H9 (cell line): ENCODE measurements at regions not wholly inside any gene's neighbourhood (a gene's known extent, or its start where the extent isn't known, plus 50 kb on each side); places are given as distances from the start of the nearest gene placed in this dataset.

ENCODE experiments used
- DNase-seq: peaks from one replicate; pipeline ENCODE4 v3.0.0-alpha.2; 2017
- H2AFZ ChIP-seq: one replicate; pipeline ENCODE4 v1.6.1; 2013; ENCODE audit warnings: mild to moderate bottlenecking, low read length, control low read depth, moderate library complexity
- H2AK5ac ChIP-seq: 2 replicates; pipeline ENCODE4 v1.6.1; 2013; ENCODE audit warnings: low read length, control low read depth, mixed read lengths; ENCODE audit not compliant: insufficient read length
- H2BK120ac ChIP-seq: one replicate; pipeline ENCODE4 v1.6.1; 2013; ENCODE audit warnings: low read depth, mild to moderate bottlenecking, low read length, control low read depth, inconsistent platforms; ENCODE audit not compliant: poor library complexity, severe bottlenecking
- H2BK12ac ChIP-seq: 2 replicates; pipeline ENCODE4 v1.6.1; 2013; ENCODE audit warnings: low read length, control low read depth, mixed read lengths, low read depth; ENCODE audit not compliant: insufficient read length
- H2BK15ac ChIP-seq: 2 replicates; pipeline ENCODE4 v1.6.1; 2013; ENCODE audit warnings: low read depth, low read length, control low read depth
- H2BK20ac ChIP-seq: one replicate; pipeline ENCODE4 v1.6.1; 2013; ENCODE audit warnings: low read depth, mild to moderate bottlenecking, low read length, control low read depth, inconsistent platforms; ENCODE audit not compliant: poor library complexity, severe bottlenecking
- H2BK5ac ChIP-seq: 2 replicates; pipeline ENCODE4 v1.6.1; 2013; ENCODE audit warnings: low read length, control low read depth, mixed read lengths; ENCODE audit not compliant: insufficient read length
- H3K14ac ChIP-seq: 2 replicates; pipeline ENCODE4 v1.6.1; 2013; ENCODE audit warnings: low read length, control low read depth; ENCODE audit not compliant: insufficient read depth
- H3K18ac ChIP-seq: 2 replicates; pipeline ENCODE4 v1.6.1; 2013; ENCODE audit warnings: low read depth, mild to moderate bottlenecking, mixed read lengths, low read length, control low read depth; ENCODE audit not compliant: insufficient read length
- H3K23ac ChIP-seq: 2 replicates; pipeline ENCODE4 v1.6.1; 2013; ENCODE audit warnings: low read length, control low read depth, mixed read lengths, low read depth; ENCODE audit not compliant: insufficient read length
- H3K23me2 ChIP-seq: 2 replicates; pipeline ENCODE4 v1.6.1; 2013; ENCODE audit warnings: low read depth, mild to moderate bottlenecking, mixed read lengths, low read length, control low read depth; ENCODE audit not compliant: insufficient read length, poor library complexity, severe bottlenecking
- H3K27ac ChIP-seq: 2 replicates; pipeline ENCODE4 v1.5.1; 2013; ENCODE audit warnings: low read length, control low read depth, mixed read lengths, low read depth; ENCODE audit not compliant: insufficient read length
- H3K27me3 ChIP-seq: 2 replicates; pipeline ENCODE4 v1.6.1; 2013; ENCODE audit warnings: low read length, control low read depth, inconsistent platforms; ENCODE audit not compliant: insufficient read depth
- H3K4ac ChIP-seq: 2 replicates; pipeline ENCODE4 v1.6.1; 2013; ENCODE audit warnings: low read depth, mild to moderate bottlenecking, control low read depth, inconsistent platforms, low read length, moderate library complexity
- H3K4me1 ChIP-seq: 2 replicates; pipeline ENCODE4 v1.6.1; 2013; ENCODE audit warnings: low read length, control low read depth, inconsistent platforms; ENCODE audit not compliant: insufficient read depth
- H3K4me2 ChIP-seq: 2 replicates; pipeline ENCODE4 v1.6.1; 2013; ENCODE audit warnings: low read length, control low read depth, mixed read lengths; ENCODE audit not compliant: insufficient read length, insufficient read depth
- H3K56ac ChIP-seq: 2 replicates; pipeline ENCODE4 v1.6.1; 2013; ENCODE audit warnings: low read depth, mild to moderate bottlenecking, mixed read lengths, low read length, control low read depth; ENCODE audit not compliant: insufficient read length
- H3K79me1 ChIP-seq: 2 replicates; pipeline ENCODE4 v1.6.1; 2013; ENCODE audit warnings: low read depth, mild to moderate bottlenecking, moderate library complexity, low read length, control low read depth, inconsistent platforms; ENCODE audit not compliant: insufficient read depth, poor library complexity, severe bottlenecking
- H3K79me2 ChIP-seq: 2 replicates; pipeline ENCODE4 v1.6.1; 2013; ENCODE audit warnings: low read length, control low read depth, inconsistent platforms; ENCODE audit not compliant: insufficient read depth
- H3K9ac ChIP-seq: 2 replicates; pipeline ENCODE4 v1.6.1; 2013; ENCODE audit warnings: low read length, control low read depth, mixed read lengths; ENCODE audit not compliant: insufficient read length; ENCODE audit errors: extremely low read depth
- H3K9me3 ChIP-seq: one replicate; pipeline ENCODE4 v1.6.1; 2013; ENCODE audit warnings: low read depth, low read length, inconsistent platforms; ENCODE audit not compliant: control insufficient read depth
- H3T11ph ChIP-seq: one replicate; pipeline ENCODE4 v1.6.1; 2013; ENCODE audit warnings: mild to moderate bottlenecking, low read length, control low read depth, inconsistent platforms
- H4K20me1 ChIP-seq: one replicate; pipeline ENCODE4 v1.6.1; 2013; ENCODE audit not compliant: control insufficient read depth, insufficient read length, insufficient read depth
- H4K5ac ChIP-seq: 2 replicates; pipeline ENCODE4 v1.6.1; 2013; ENCODE audit warnings: low read depth, mild to moderate bottlenecking, mixed read lengths, low read length, control low read depth; ENCODE audit not compliant: insufficient read length
- H4K8ac ChIP-seq: replicated peaks from 2 replicates; pipeline ENCODE4 v1.6.1; 2013; ENCODE audit warnings: low read length, control low read depth, mixed read lengths, low read depth; ENCODE audit not compliant: insufficient read length
- H4K91ac ChIP-seq: 2 replicates; pipeline ENCODE4 v1.6.1; 2013; ENCODE audit warnings: low read depth, mild to moderate bottlenecking, moderate library complexity, mixed read lengths, low read length, control low read depth; ENCODE audit not compliant: insufficient read length
- H3K27ac Mint-ChIP-seq, 3 experiments: 2 replicates in 2 of 3; 3 replicates in 1 of 3; pipeline ENCODE4 v1.8.0; 2020 to 2021; ENCODE audit warnings: mixed read lengths in 3 of 3, mild to moderate bottlenecking in 1 of 3, moderate library complexity in 1 of 3
- H3K27me3 Mint-ChIP-seq: 2 replicates; pipeline ENCODE4 v1.8.0; 2021; ENCODE audit warnings: low read depth, mild to moderate bottlenecking, moderate library complexity, mixed read lengths
- H3K36me3 Mint-ChIP-seq, 3 experiments: 2 replicates in 2 of 3; 3 replicates in 1 of 3; pipeline ENCODE4 v1.8.0; 2020 to 2021; ENCODE audit warnings: low read depth in 3 of 3, mixed read lengths in 3 of 3; ENCODE audit not compliant: insufficient read depth in 1 of 3
- H3K4me1 Mint-ChIP-seq, 2 experiments: 2 replicates each; pipeline ENCODE4 v1.8.0; 2020; ENCODE audit warnings: mixed read lengths in 2 of 2
- H3K4me3 Mint-ChIP-seq, 2 experiments: 2 replicates in 1 of 2; 3 replicates in 1 of 2; pipeline ENCODE4 v1.8.0; 2020 to 2021; ENCODE audit warnings: mild to moderate bottlenecking in 2 of 2, mixed read lengths in 2 of 2, moderate library complexity in 1 of 2
- H3K9me3 Mint-ChIP-seq, 2 experiments: 2 replicates in 1 of 2; 3 replicates in 1 of 2; pipeline ENCODE4 v1.8.0; 2020; ENCODE audit warnings: mild to moderate bottlenecking in 2 of 2, mixed read lengths in 2 of 2, moderate library complexity in 1 of 2
- CTCF ChIP-seq: fragments of 200-600 bp; sonication (generic); conservative IDR thresholded peaks from 3 replicates; pipeline ENCODE4 v1.8.0; 2021; ENCODE audit warnings: antibody characterized with exemption, mild to moderate bottlenecking
- WGBS: extraction: QIAGEN DNeasy Blood & Tissue Kit; methylation state at CpG from one replicate; pipeline ENCODE4 v1.1.7; 2013; ENCODE audit warnings: missing lambda C conversion rate, low lambda C conversion rate, mixed read lengths; ENCODE audit not compliant: insufficient read length; ENCODE audit errors: extremely low coverage; 5-methylcytosine and 5-hydroxymethylcytosine counted together

- H3K27me3 ChIP-seq = no peaks in the 10 kb centered on the region
- H4K20me1 ChIP-seq = no peaks in the 10 kb centered on the region
- H3K4me1 ChIP-seq = no peaks in the 10 kb centered on the region
- H2BK12ac ChIP-seq = no peak overlapping the region
- no peak overlapping the region for H2BK5ac ChIP-seq
- no peak overlapping the region for H4K5ac ChIP-seq
- no peak overlapping the region for H3K56ac ChIP-seq
- H4K8ac ChIP-seq = no peak overlapping the region
- H2BK120ac ChIP-seq = no peak overlapping the region
- no peak overlapping the region for H3K4me2 ChIP-seq
- H3K4me1 Mint-ChIP-seq = no peaks in the 10 kb centered on the region
- no peak overlapping the region for H2AFZ ChIP-seq
- H3K18ac ChIP-seq = no peak overlapping the region
- no peak overlapping the region for H3K4me3 Mint-ChIP-seq
- peaks cover 80 to 92% of the 10 kb centered on the region in 2 experiments for H3K9me3 Mint-ChIP-seq
- DNase-seq = no peak
- peaks cover 0 to 29% (median 0%) of the 10 kb centered on the region in 3 experiments; a peak in 3 of 7 replicates for H3K36me3 Mint-ChIP-seq
- H3K9me3 ChIP-seq = peaks cover 9% of the 10 kb centered on the region
- no peak overlapping the region for H3K27ac Mint-ChIP-seq
- H3K23me2 ChIP-seq = no peaks in the 10 kb centered on the region
- no peak overlapping the region for H2BK20ac ChIP-seq
- H2BK15ac ChIP-seq = no peak overlapping the region
- no peaks in the 10 kb centered on the region for H3K79me1 ChIP-seq
- H3T11ph ChIP-seq = no peak overlapping the region
- H2AK5ac ChIP-seq = no peak overlapping the region
- H3K23ac ChIP-seq = no peak overlapping the region
- no peak overlapping the region for H3K9ac ChIP-seq
- H3K14ac ChIP-seq = no peak overlapping the region
- no CpG with 5 or more reads among the region's 5 CpGs for WGBS
- no peaks in the 10 kb centered on the region; the same call in 1 of the 2 replicates for H3K27me3 Mint-ChIP-seq
- H4K91ac ChIP-seq = no peak overlapping the region
- H3K4ac ChIP-seq = no peak overlapping the region
- no peaks in the 10 kb centered on the region for H3K79me2 ChIP-seq
- no peak for TF ChIP-seq CTCF
- H3K27ac ChIP-seq = no peak overlapping the region
Observed at GRCh38 chr7:153514032-153514431, 538.2 kb upstream of the DPP6 start.
